ENCODE measurements at regions not wholly inside any gene's neighbourhood (a gene's known extent, or its start where the extent isn't known, plus 50 kb on each side); places are given as distances from the start of the nearest gene placed in this dataset.

GRCh38 chr9:129285979-129286772 lies 108.1 kb upstream of the IER5L start:
- no peak for DNase-seq (ENCODE audit: low read depth)

- DNase-seq (ENCODE audit: low read depth): no peak
These were observed 107.3 kb upstream of the IER5L start for GRCh38 chr9:129285382-129285781.

- DNase-seq (ENCODE audit: low read depth): no peak
These were observed 106.7 kb upstream of the IER5L start for GRCh38 chr9:129284607-129285291.

- no peak for DNase-seq (ENCODE audit: low read depth)
These were observed 105.9 kb upstream of the IER5L start for GRCh38 chr9:129283705-129284606.

GRCh38 chr9:129283291-129283691 lies 105.2 kb upstream of the IER5L start:
- no peak for DNase-seq (ENCODE audit: low read depth)

GRCh38 chr9:129282731-129283211 lies 104.7 kb upstream of the IER5L start:
- no peak for DNase-seq (ENCODE audit: low read depth)

- DNase-seq (ENCODE audit: low read depth): no peak
These were observed 104.2 kb upstream of the IER5L start for GRCh38 chr9:129282272-129282671.

GRCh38 chr9:129281506-129282145 lies 103.6 kb upstream of the IER5L start:
- no peak for DNase-seq (ENCODE audit: low read depth)

- no peak for DNase-seq (ENCODE audit: low read depth)
These were observed 102.7 kb upstream of the IER5L start for GRCh38 chr9:129280623-129281271.

GRCh38 chr9:129280236-129280622 lies 102.2 kb upstream of the IER5L start:
- no peak for DNase-seq (ENCODE audit: low read depth)

- DNase-seq (ENCODE audit: low read depth): no peak
These were observed 100.6 kb upstream of the IER5L start for GRCh38 chr9:129278391-129279237.

- no peak for DNase-seq (ENCODE audit: low read depth)
These were observed 98.6 kb upstream of the IER5L start for GRCh38 chr9:129276486-129277230.

GRCh38 chr9:129275626-129276247 lies 97.7 kb upstream of the IER5L start:
- DNase-seq (ENCODE audit: low read depth): no peak

GRCh38 chr9:129273941-129274684 lies 96.1 kb upstream of the IER5L start:
- DNase-seq (ENCODE audit: low read depth): no peak

- DNase-seq (ENCODE audit: low read depth): no peak
These were observed 95.3 kb upstream of the IER5L start for GRCh38 chr9:129273136-129273895.

GRCh38 chr9:129272348-129273025 lies 94.4 kb upstream of the IER5L start:
- DNase-seq (ENCODE audit: low read depth): no peak

- DNase-seq (ENCODE audit: low read depth): no peak
These were observed 92.9 kb upstream of the IER5L start for GRCh38 chr9:129270903-129271431.
